Astrocyte of the spinal cord (primary cell): ENCODE measurements at regions not wholly inside any gene's neighbourhood (a gene's known extent, or its start where the extent isn't known, plus 50 kb on each side); places are given as distances from the start of the nearest gene placed in this dataset.
A peak's percentile ranks its signal among the peaks of the same experiment; 100 is the strongest.

ENCODE experiments used
- DNase-seq: peaks from one replicate; pipeline ENCODE4 v3.0.0; 2011; ENCODE audit warnings: low read depth, low spot score
- H3K4me3 ChIP-seq: 2 replicates; pipeline ENCODE4 v1.5.1; 2011; ENCODE audit warnings: low read depth, mild to moderate bottlenecking, low read length, moderate library complexity
- CTCF ChIP-seq: IDR thresholded peaks from 2 replicates; pipeline ENCODE4 v1.5.1; 2012; ENCODE audit warnings: low read depth, mild to moderate bottlenecking, low read length, inconsistent platforms
- in situ Hi-C: cut with HindIII; loops from 2 replicates; pipeline ENCODE4 v1.10.0; 2017; ENCODE audit warnings: low sequenced_read_pairs

- no peak overlapping the region for H3K4me3 ChIP-seq
- in situ Hi-C loops, result no loop called here
- peak; percentile 0 for TF ChIP-seq CTCF
- no peak for DNase-seq
These were observed 391.2 kb upstream of the HNRNPA3 start for GRCh38 chr2:176821350-176821749.

- in situ Hi-C loops, result no loop called here
- no peak for TF ChIP-seq CTCF
- H3K4me3 ChIP-seq, result no peak overlapping the region
- no peak for DNase-seq
These were observed 390.5 kb upstream of the HNRNPA3 start for GRCh38 chr2:176822060-176822459.

- DNase-seq, result no peak
- H3K4me3 ChIP-seq, result no peak overlapping the region
- no peak for TF ChIP-seq CTCF
- in situ Hi-C loops, result no loop called here
These were observed 386.2 kb upstream of the HNRNPA3 start for GRCh38 chr2:176826356-176826755.

- DNase-seq, result no peak
- in situ Hi-C loops, result no loop called here
- TF ChIP-seq CTCF, result no peak
- H3K4me3 ChIP-seq, result no peak overlapping the region
These were observed 385.5 kb upstream of the HNRNPA3 start for GRCh38 chr2:176826984-176827668.

GRCh38 chr2:176830362-176830761 lies 382.2 kb upstream of the HNRNPA3 start:
- in situ Hi-C loops, result no loop called here
- DNase-seq, result no peak
- no peak for TF ChIP-seq CTCF
- no peak overlapping the region for H3K4me3 ChIP-seq

GRCh38 chr2:176832086-176832485 lies 380.5 kb upstream of the HNRNPA3 start:
- in situ Hi-C loops, result no loop called here
- H3K4me3 ChIP-seq, result no peak overlapping the region
- no peak for DNase-seq
- TF ChIP-seq CTCF, result no peak
